Epithelial cell of esophagus (primary cell): ENCODE measurements at regions not wholly inside any gene's neighbourhood (a gene's known extent, or its start where the extent isn't known, plus 50 kb on each side); places are given as distances from the start of the nearest gene placed in this dataset.

Source experiments
- DNase-seq: peaks from one replicate; pipeline ENCODE4 v3.0.0; 2010; ENCODE audit warnings: low read depth
- H3K4me3 ChIP-seq: 2 replicates; pipeline ENCODE4 v1.5.1; 2011; ENCODE audit warnings: mild to moderate bottlenecking, low read length, control low read depth
- CTCF ChIP-seq: IDR thresholded peaks from 2 replicates; pipeline ENCODE4 v1.5.1; 2011; ENCODE audit warnings: low read depth, mild to moderate bottlenecking, low read length, control low read depth, inconsistent platforms; ENCODE audit not compliant: insufficient read depth; ENCODE audit errors: missing control alignments

- TF ChIP-seq CTCF, result no peak
- peak; percentile 57 for DNase-seq
- no peak overlapping the region for H3K4me3 ChIP-seq
These were observed 191.3 kb downstream of the CDH7 start for GRCh38 chr18:65942104-65942503.

GRCh38 chr18:65941482-65941881 is 190.7 kb downstream of the CDH7 start:
- no peak for TF ChIP-seq CTCF
- no peak overlapping the region for H3K4me3 ChIP-seq
- DNase-seq, result peak; percentile 71
